ENCODE measurements at regions not wholly inside any gene's neighbourhood (a gene's known extent, or its start where the extent isn't known, plus 50 kb on each side); places are given as distances from the start of the nearest gene placed in this dataset.

GRCh38 chr21:25457946-25458345 lies 149.3 kb downstream of the MRPL39 start:
- TF ChIP-seq CTCF (IDR thresholded peaks at IDR 0.05) (no peak), POLR2A (IDR thresholded peaks at IDR 0.05) (no peak)
- 81% methylated on average over 5 of the region's 5 CpGs for whole genome bisulfite sequencing (ENCODE audit: insufficient coverage, low coverage, low lambda C conversion rate, missing lambda C conversion rate)
- no peaks in the 10 kb centered on the region for H3K27me3 ChIP-seq
- no peaks in the 10 kb centered on the region for H3K36me3 ChIP-seq
- no peaks in the 10 kb centered on the region for H3K4me1 ChIP-seq
- H3K4me3 ChIP-seq: no peak overlapping the region
- intact Hi-C loops (cut with DNase I): no loop called here
- H3K9me3 ChIP-seq: no peaks in the 10 kb centered on the region
- no peak for DNase-seq
- no peak overlapping the region for H3K27ac ChIP-seq
- no peak for ATAC-seq

GRCh38 chr21:25457411-25457810 lies 149.9 kb downstream of the MRPL39 start:
- intact Hi-C loops (cut with DNase I): no loop called here

GRCh38 chr21:25456672-25457071 lies 150.6 kb downstream of the MRPL39 start:
- TF ChIP-seq POLR2A (IDR thresholded peaks at IDR 0.05) (no peak), CTCF (IDR thresholded peaks at IDR 0.05) (no peak)
- Histone ChIP-seq H3K4me1 (no peaks in the 10 kb centered on the region), H3K9me3 (no peaks in the 10 kb centered on the region), H3K4me3 (no peak overlapping the region), H3K27me3 (no peaks in the 10 kb centered on the region), H3K36me3 (no peaks in the 10 kb centered on the region), H3K27ac (no peak overlapping the region)
- intact Hi-C loops (cut with DNase I): no loop called here
- ATAC-seq (peak in 2 of 4 donors; percentile 44 to 57), DNase-seq (no peak)
- 41% methylated on average over 3 of the region's 3 CpGs for WGBS (ENCODE audit: insufficient coverage, low coverage, low lambda C conversion rate, missing lambda C conversion rate)

More at GRCh38 chr21:25457411-25457810, 149.9 kb downstream of the MRPL39 start:
- WGBS (ENCODE audit: insufficient coverage, low coverage, low lambda C conversion rate, missing lambda C conversion rate): 3% methylated on average over 1 of the region's 1 CpG
- Histone ChIP-seq H3K4me3 (no peak overlapping the region), H3K27ac (no peak overlapping the region), H3K27me3 (no peaks in the 10 kb centered on the region), H3K9me3 (no peaks in the 10 kb centered on the region), H3K4me1 (no peaks in the 10 kb centered on the region), H3K36me3 (no peaks in the 10 kb centered on the region)
- ATAC-seq: peak; percentile 47 to 95 (median 64)
- DNase-seq: no peak
- no peak for TF ChIP-seq POLR2A (IDR thresholded peaks at IDR 0.05)
- no peak for TF ChIP-seq CTCF (IDR thresholded peaks at IDR 0.05)

GRCh38 chr21:25453524-25453923 lies 153.8 kb downstream of the MRPL39 start:
- no peak overlapping the region for H3K4me3 ChIP-seq
- no peaks in the 10 kb centered on the region for H3K36me3 ChIP-seq
- no peaks in the 10 kb centered on the region for H3K9me3 ChIP-seq
- no peak for DNase-seq
- H3K27ac ChIP-seq: no peak overlapping the region
- H3K27me3 ChIP-seq: no peaks in the 10 kb centered on the region
- no peaks in the 10 kb centered on the region for H3K4me1 ChIP-seq
- intact Hi-C loops (cut with DNase I): no loop called here
- ATAC-seq: no peak
- no peak for TF ChIP-seq CTCF (IDR thresholded peaks at IDR 0.05)
- no peak for TF ChIP-seq POLR2A (IDR thresholded peaks at IDR 0.05)

GRCh38 chr21:25449950-25450349 lies 157.3 kb downstream of the MRPL39 start:
- WGBS (ENCODE audit: insufficient coverage, low coverage, low lambda C conversion rate, missing lambda C conversion rate): no CpG with 5 or more reads among the region's 3 CpGs
- no peak overlapping the region for H3K27ac ChIP-seq
- intact Hi-C loops (cut with DNase I): no loop called here
- no peaks in the 10 kb centered on the region for H3K4me1 ChIP-seq
- H3K9me3 ChIP-seq: no peaks in the 10 kb centered on the region
- ATAC-seq (no peak), DNase-seq (no peak)
- TF ChIP-seq CTCF (IDR thresholded peaks at IDR 0.05): no peak
- TF ChIP-seq POLR2A (IDR thresholded peaks at IDR 0.05): no peak
- no peak overlapping the region for H3K4me3 ChIP-seq
- no peaks in the 10 kb centered on the region for H3K27me3 ChIP-seq
- no peaks in the 10 kb centered on the region for H3K36me3 ChIP-seq
